ENCODE measurements at regions not wholly inside any gene's neighbourhood (a gene's known extent, or its start where the extent isn't known, plus 50 kb on each side); places are given as distances from the start of the nearest gene placed in this dataset.
A peak's percentile ranks its signal among the peaks of the same experiment; 100 is the strongest.

GRCh38 chr3:27796365-27796875 is 74.3 kb upstream of the EOMES start:
- ChIA-PET POLR2A (no interaction called here), CTCF (ENCODE audit: low intra/inter-chr PET ratio) (no interaction called here)
- TF ChIP-seq CEBPG (CRISPR knock-in tag; IDR thresholded peaks at IDR 0.05) (no peak), CEBPG (tag; conservative IDR thresholded peaks at IDR 0.05 in 1 of 2, IDR thresholded peaks at IDR 0.05 in 1 of 2) (peak; percentile 37 to 78; a peak in 3 of 4 replicates), ATF3 (IDR thresholded peaks at IDR 0.05) (peak; percentile 52), ATF3 (CRISPR knock-in tag; conservative IDR thresholded peaks at IDR 0.05) (no peak), HNRNPL (IDR thresholded peaks at IDR 0.05; ENCODE audit: low read depth, low read length) (no peak)
- no peak for FAIRE-seq
- no peaks in the 10 kb centered on the region for H3K9me3 ChIP-seq (replicated peaks; ENCODE audit: control insufficient read depth, insufficient read depth, low read depth, low read length)
- H3K4me1 ChIP-seq (replicated peaks in 1 of 2; ENCODE audit: control insufficient read depth in 2 of 2, insufficient read depth in 2 of 2, low read length in 2 of 2): no peaks in the 10 kb centered on the region
- H3K27me3 ChIP-seq (ENCODE audit: control insufficient read depth in 2 of 2, insufficient read depth in 2 of 2, low read length in 2 of 2): no peaks in the 10 kb centered on the region
- in situ Hi-C loops (cut with MboI): no loop called here
- intact Hi-C loops (cut with micrococcal nuclease): no loop called here
- no peaks in the 10 kb centered on the region for H3K79me2 ChIP-seq (ENCODE audit: control insufficient read depth, insufficient read depth, low read length)
- H3K9me1 ChIP-seq (ENCODE audit: control insufficient read depth, insufficient read depth, low read length): no peaks in the 10 kb centered on the region
- H3K36me3 ChIP-seq (ENCODE audit: control insufficient read depth, insufficient read depth, low read length): no peaks in the 10 kb centered on the region
- no peak for DNase-seq (ENCODE audit: extremely low read depth in 1 of 4, low spot score in 3 of 4)
- no peak for ATAC-seq
- H3K4me3 ChIP-seq: no peak overlapping the region
- H3K9ac ChIP-seq (ENCODE audit: insufficient read depth in 1 of 2, low read depth in 2 of 2, low read length in 2 of 2): no peak overlapping the region
- WGBS (ENCODE audit: insufficient coverage, low coverage, missing lambda C conversion rate): 0% methylated on average over 4 of the region's 4 CpGs
- BruUV-seq (replicated peaks): no TSS peak
- H3K27ac ChIP-seq (ENCODE audit: extremely low read depth, low read depth, low read length): no peak overlapping the region
- H2AFZ ChIP-seq (ENCODE audit: low read depth, low read length): no peak overlapping the region
- no peak overlapping the region for H3K4me2 ChIP-seq (ENCODE audit: insufficient read depth, low read length)
- H4K20me1 ChIP-seq (replicated peaks; ENCODE audit: control insufficient read depth, insufficient read depth, low read length): no peaks in the 10 kb centered on the region

- ATAC-seq (no peak), FAIRE-seq (no peak), DNase-seq (ENCODE audit: extremely low read depth in 1 of 4, low spot score in 3 of 4) (no peak)
- no peak overlapping the region for H3K4me2 ChIP-seq (ENCODE audit: insufficient read depth, low read length)
- no peaks in the 10 kb centered on the region for H3K27me3 ChIP-seq (ENCODE audit: control insufficient read depth in 2 of 2, insufficient read depth in 2 of 2, low read length in 2 of 2)
- H4K20me1 ChIP-seq (replicated peaks; ENCODE audit: control insufficient read depth, insufficient read depth, low read length): no peaks in the 10 kb centered on the region
- H3K4me3 ChIP-seq: no peak overlapping the region
- 0% methylated on average over 6 of the region's 6 CpGs for WGBS (ENCODE audit: insufficient coverage, low coverage, missing lambda C conversion rate)
- intact Hi-C loops (cut with micrococcal nuclease): no loop called here
- no peak overlapping the region for H2AFZ ChIP-seq (ENCODE audit: low read depth, low read length)
- no TSS peak for BruUV-seq (replicated peaks)
- no peaks in the 10 kb centered on the region for H3K9me1 ChIP-seq (ENCODE audit: control insufficient read depth, insufficient read depth, low read length)
- no peaks in the 10 kb centered on the region for H3K36me3 ChIP-seq (ENCODE audit: control insufficient read depth, insufficient read depth, low read length)
- no peaks in the 10 kb centered on the region for H3K9me3 ChIP-seq (replicated peaks; ENCODE audit: control insufficient read depth, insufficient read depth, low read depth, low read length)
- H3K79me2 ChIP-seq (ENCODE audit: control insufficient read depth, insufficient read depth, low read length): no peaks in the 10 kb centered on the region
- H3K9ac ChIP-seq (ENCODE audit: insufficient read depth in 1 of 2, low read depth in 2 of 2, low read length in 2 of 2): no peak overlapping the region
- no peaks in the 10 kb centered on the region for H3K4me1 ChIP-seq (replicated peaks in 1 of 2; ENCODE audit: control insufficient read depth in 2 of 2, insufficient read depth in 2 of 2, low read length in 2 of 2)
- peak; percentile 70; the same call in 1 of the 2 replicates for TF ChIP-seq ZNF263 (CRISPR knock-in tag; IDR thresholded peaks at IDR 0.05; ENCODE audit: borderline replicate concordance)
- TF ChIP-seq MBD2 (IDR thresholded peaks at IDR 0.05; ENCODE audit: borderline replicate concordance, low read depth): no peak
- ChIA-PET POLR2A (no interaction called here), CTCF (ENCODE audit: low intra/inter-chr PET ratio) (no interaction called here)
- in situ Hi-C loops (cut with MboI): no loop called here
- no peak overlapping the region for H3K27ac ChIP-seq (ENCODE audit: extremely low read depth, low read depth, low read length)
Observed at GRCh38 chr3:27797773-27798172, 75.7 kb upstream of the EOMES start.

All from K562 (cell line).